CD14-positive monocyte (primary cell): ENCODE measurements at regions not wholly inside any gene's neighbourhood (a gene's known extent, or its start where the extent isn't known, plus 50 kb on each side); places are given as distances from the start of the nearest gene placed in this dataset.

Experiments used
- DNase-seq, 3 donors: peaks; one replicate each; pipeline ENCODE4 v3.0.0-alpha.2; 2011 to 2022
- H2AFZ ChIP-seq: 2 replicates; pipeline ENCODE4 v1.6.0; 2012; ENCODE audit warnings: mild to moderate bottlenecking, low read depth, low read length, inconsistent platforms; ENCODE audit not compliant: insufficient read depth, poor library complexity, severe bottlenecking
- H3K27ac ChIP-seq, 2 donors: 1 replicate in 1 of 2; 2 replicates in 1 of 2; pipeline ENCODE4 v1.5.1; 2012 to 2013; ENCODE audit warnings: low read length in 2 of 2, control low read depth in 1 of 2, inconsistent platforms in 1 of 2, low read depth in 1 of 2, mild to moderate bottlenecking in 1 of 2
- H3K27me3 ChIP-seq, 2 donors: one replicate each; pipeline versions ENCODE4 v1.6.0 to v1.6.1; 2011 to 2013; ENCODE audit warnings: low read length in 2 of 2; ENCODE audit not compliant: control insufficient read depth in 2 of 2, insufficient read depth in 2 of 2
- H3K36me3 ChIP-seq, 2 donors: replicated peaks in 1 of 2; 1 replicate in 1 of 2; 2 replicates in 1 of 2; pipeline versions ENCODE4 v1.5.1 to v1.6.1; 2012 to 2013; ENCODE audit warnings: low read length in 2 of 2, control low read depth in 1 of 2, inconsistent platforms in 1 of 2, mild to moderate bottlenecking in 1 of 2; ENCODE audit not compliant: insufficient read depth in 2 of 2, control insufficient read depth in 1 of 2
- H3K4me1 ChIP-seq, 2 donors: 1 replicate in 1 of 2; 2 replicates in 1 of 2; pipeline versions ENCODE4 v1.5.1 to v1.6.1; 2012 to 2013; ENCODE audit warnings: low read length in 2 of 2, control low read depth in 1 of 2, inconsistent platforms in 1 of 2, mild to moderate bottlenecking in 1 of 2, moderate library complexity in 1 of 2; ENCODE audit not compliant: insufficient read depth in 2 of 2, control insufficient read depth in 1 of 2
- H3K4me2 ChIP-seq: replicated peaks from 2 replicates; pipeline ENCODE3; 2012; ENCODE audit warnings: low read length, moderate library complexity, mild to moderate bottlenecking; ENCODE audit not compliant: poor library complexity, severe bottlenecking; ENCODE audit errors: extremely low read depth
- H3K4me3 ChIP-seq, 3 experiments: fragments of 200-600 bp in 1 of 3; sonication (generic) in 1 of 3; replicated peaks in 1 of 3; 1 replicate in 2 of 3; 2 replicates in 1 of 3; pipeline ENCODE4 v1.5.1; 2011 to 2013; ENCODE audit warnings: low read length in 3 of 3, mild to moderate bottlenecking in 3 of 3, control low read depth in 2 of 3, low read depth in 2 of 3, inconsistent platforms in 1 of 3, moderate library complexity in 1 of 3
- H3K79me2 ChIP-seq: 2 replicates; pipeline ENCODE4 v1.6.0; 2012; ENCODE audit warnings: mild to moderate bottlenecking, control low read depth, inconsistent platforms, low read length, moderate library complexity; ENCODE audit not compliant: insufficient read depth
- H3K9ac ChIP-seq: 2 replicates; pipeline ENCODE4 v1.6.0; 2017; ENCODE audit warnings: low read length, mild to moderate bottlenecking; ENCODE audit not compliant: insufficient read depth, poor library complexity, severe bottlenecking
- H3K9me3 ChIP-seq, 2 donors: replicated peaks in 1 of 2; 1 replicate in 1 of 2; 2 replicates in 1 of 2; pipeline versions ENCODE4 v1.5.1 to v1.6.1; 2012 to 2013; ENCODE audit warnings: low read length in 2 of 2, control low read depth in 1 of 2; ENCODE audit not compliant: control insufficient read depth in 1 of 2, insufficient read depth in 1 of 2
- H4K20me1 ChIP-seq: 2 replicates; pipeline ENCODE4 v1.6.0; 2012; ENCODE audit warnings: mild to moderate bottlenecking, low read length, control low read depth, moderate library complexity; ENCODE audit not compliant: insufficient read depth
- H3K27ac Mint-ChIP-seq, 7 donors: one replicate each; pipeline ENCODE4 v1.8.0; 2020; ENCODE audit warnings: mild to moderate bottlenecking in 7 of 7, mixed read lengths in 7 of 7, moderate library complexity in 6 of 7, inconsistent platforms in 2 of 7
- H3K27me3 Mint-ChIP-seq, 3 donors: one replicate each; pipeline ENCODE4 v1.8.0; 2021 to 2022; ENCODE audit warnings: low read depth in 3 of 3, mild to moderate bottlenecking in 3 of 3, mixed read lengths in 3 of 3, moderate library complexity in 3 of 3, inconsistent platforms in 1 of 3
- H3K36me3 Mint-ChIP-seq, 2 donors: one replicate each; pipeline ENCODE4 v1.8.0; 2020; ENCODE audit warnings: mixed read lengths in 2 of 2, inconsistent platforms in 1 of 2, mild to moderate bottlenecking in 1 of 2
- H3K4me1 Mint-ChIP-seq: one replicate; pipeline ENCODE4 v1.8.0; 2020; ENCODE audit warnings: mild to moderate bottlenecking, mixed read lengths
- H3K4me3 Mint-ChIP-seq, 2 donors: one replicate each; pipeline ENCODE4 v1.8.0; 2020; ENCODE audit warnings: mild to moderate bottlenecking in 2 of 2, mixed read lengths in 2 of 2, moderate library complexity in 1 of 2
- H3K9me3 Mint-ChIP-seq, 7 donors: one replicate each; pipeline ENCODE4 v1.8.0; 2020 to 2022; ENCODE audit warnings: mixed read lengths in 7 of 7, mild to moderate bottlenecking in 6 of 7, moderate library complexity in 6 of 7, inconsistent platforms in 2 of 7
- CTCF ChIP-seq: fragments of 200-600 bp; IDR thresholded peaks from one replicate; pipeline ENCODE4 v1.8.0; 2022; ENCODE audit warnings: antibody characterized with exemption, mild to moderate bottlenecking
- WGBS: methylation state at CpG from one replicate; pipeline ENCODE4 v1.1.5; 2013; ENCODE audit warnings: missing lambda C conversion rate; ENCODE audit not compliant: insufficient coverage; 5-methylcytosine and 5-hydroxymethylcytosine counted together
- intact Hi-C, 2 donors: fragments of 100-400 bp; cut with micrococcal nuclease; formaldehyde crosslinking; loops; one replicate each; pipeline versions ENCODE4 v1.15.0 to v1.15.1; 2023

- no CpG with 5 or more reads among the region's 4 CpGs for WGBS
- intact Hi-C loops: no loop called here
- Histone ChIP-seq H3K4me3 (no peak overlapping the region), H3K36me3 (no peaks in the 10 kb centered on the region), H3K4me1 (no peaks in the 10 kb centered on the region), H3K79me2 (no peaks in the 10 kb centered on the region), H3K4me2 (no peak overlapping the region), H4K20me1 (no peaks in the 10 kb centered on the region), H3K27ac (no peak overlapping the region), H3K9me3 (no peaks in the 10 kb centered on the region), H3K9ac (no peak overlapping the region), H2AFZ (no peak overlapping the region), H3K27me3 (no peaks in the 10 kb centered on the region)
- no peak for TF ChIP-seq CTCF
- peaks cover 4 to 14% (median 4%) of the 10 kb centered on the region in 3 donors for H3K27me3 Mint-ChIP-seq
- no peaks in the 10 kb centered on the region for H3K4me1 Mint-ChIP-seq
- no peak overlapping the region for H3K4me3 Mint-ChIP-seq
- DNase-seq: no peak
- H3K36me3 Mint-ChIP-seq: no peaks in the 10 kb centered on the region
- H3K9me3 Mint-ChIP-seq: peaks cover 0 to 4% (median 2%) of the 10 kb centered on the region in 7 donors
- H3K27ac Mint-ChIP-seq: no peak overlapping the region
Measured at GRCh38 chr11:44371706-44372105, 61.8 kb upstream of the ALX4 start.

- no peaks in the 10 kb centered on the region for H3K79me2 ChIP-seq
- Mint-ChIP-seq H3K27ac (no peak overlapping the region), H3K4me1 (no peaks in the 10 kb centered on the region), H3K36me3 (no peaks in the 10 kb centered on the region), H3K4me3 (no peak overlapping the region), H3K9me3 (peaks cover 0 to 4% (median 2%) of the 10 kb centered on the region in 7 donors), H3K27me3 (peaks cover 3 to 11% (median 4%) of the 10 kb centered on the region in 3 donors)
- no peaks in the 10 kb centered on the region for H3K27me3 ChIP-seq
- 100% methylated on average over 1 of the region's 3 CpGs for WGBS
- no peaks in the 10 kb centered on the region for H3K4me1 ChIP-seq
- H3K9ac ChIP-seq: no peak overlapping the region
- H3K4me2 ChIP-seq: no peak overlapping the region
- no peak for DNase-seq
- H3K4me3 ChIP-seq: no peak overlapping the region
- H3K36me3 ChIP-seq: no peaks in the 10 kb centered on the region
- intact Hi-C loops: no loop called here
- H2AFZ ChIP-seq: no peak overlapping the region
- no peak for TF ChIP-seq CTCF
- no peaks in the 10 kb centered on the region for H4K20me1 ChIP-seq
- no peak overlapping the region for H3K27ac ChIP-seq
- H3K9me3 ChIP-seq: no peaks in the 10 kb centered on the region
Measured at GRCh38 chr11:44372989-44373388, 63.0 kb upstream of the ALX4 start.
